Skeletal muscle cell (primary cell): ENCODE measurements at regions not wholly inside any gene's neighbourhood (a gene's known extent, or its start where the extent isn't known, plus 50 kb on each side); places are given as distances from the start of the nearest gene placed in this dataset.

ENCODE experiments used
- DNase-seq: peaks from one replicate; pipeline ENCODE4 v3.0.0-alpha.2; 2010; ENCODE audit warnings: low read depth
- H3K4me3 ChIP-seq: 2 replicates; pipeline ENCODE4 v1.5.1; 2011; ENCODE audit warnings: low read depth, mild to moderate bottlenecking, control low read depth, low read length, moderate library complexity

- no peak for DNase-seq
These were observed 154.0 kb upstream of the AJAP1 start for GRCh38 chr1:4500441-4500840.

GRCh38 chr1:4506591-4506990 is 147.8 kb upstream of the AJAP1 start:
- no peak overlapping the region for H3K4me3 ChIP-seq
- DNase-seq = no peak

More at GRCh38 chr1:4500441-4500840, 154.0 kb upstream of the AJAP1 start:
- H3K4me3 ChIP-seq = no peak overlapping the region

- H3K4me3 ChIP-seq = no peak overlapping the region
- no peak for DNase-seq
These were observed 145.2 kb upstream of the AJAP1 start for GRCh38 chr1:4509206-4509605.

- no peak for DNase-seq
- no peak overlapping the region for H3K4me3 ChIP-seq
These were observed 144.1 kb upstream of the AJAP1 start for GRCh38 chr1:4510276-4510691.

- no peak for DNase-seq
- no peak overlapping the region for H3K4me3 ChIP-seq
These were observed 143.0 kb upstream of the AJAP1 start for GRCh38 chr1:4511374-4511773.

GRCh38 chr1:4512636-4513035 is 141.8 kb upstream of the AJAP1 start:
- no peak for DNase-seq
- no peak overlapping the region for H3K4me3 ChIP-seq

- DNase-seq = no peak
- no peak overlapping the region for H3K4me3 ChIP-seq
These were observed 140.7 kb upstream of the AJAP1 start for GRCh38 chr1:4513685-4514084.

GRCh38 chr1:4515727-4516289 is 138.6 kb upstream of the AJAP1 start:
- no peak for DNase-seq
- H3K4me3 ChIP-seq = no peak overlapping the region

- H3K4me3 ChIP-seq = no peak overlapping the region
- no peak for DNase-seq
These were observed 137.8 kb upstream of the AJAP1 start for GRCh38 chr1:4516596-4516995.

GRCh38 chr1:4517186-4517954 is 137.0 kb upstream of the AJAP1 start:
- no peak for DNase-seq
- H3K4me3 ChIP-seq = no peak overlapping the region

GRCh38 chr1:4518621-4519020 is 135.8 kb upstream of the AJAP1 start:
- H3K4me3 ChIP-seq = no peak overlapping the region
- DNase-seq = no peak

GRCh38 chr1:4519954-4520353 is 134.5 kb upstream of the AJAP1 start:
- H3K4me3 ChIP-seq = no peak overlapping the region

GRCh38 chr1:4523551-4523950 is 130.9 kb upstream of the AJAP1 start:
- H3K4me3 ChIP-seq = no peak overlapping the region
- no peak for DNase-seq

More at GRCh38 chr1:4519954-4520353, 134.5 kb upstream of the AJAP1 start:
- no peak for DNase-seq

GRCh38 chr1:4526747-4527146 is 127.7 kb upstream of the AJAP1 start:
- no peak overlapping the region for H3K4me3 ChIP-seq
- DNase-seq = no peak

- DNase-seq = no peak
- no peak overlapping the region for H3K4me3 ChIP-seq
These were observed 126.6 kb upstream of the AJAP1 start for GRCh38 chr1:4527819-4528218.

GRCh38 chr1:4528590-4528989 is 125.8 kb upstream of the AJAP1 start:
- DNase-seq = no peak
- H3K4me3 ChIP-seq = no peak overlapping the region

- no peak overlapping the region for H3K4me3 ChIP-seq
- DNase-seq = no peak
These were observed 124.8 kb upstream of the AJAP1 start for GRCh38 chr1:4529446-4530165.

GRCh38 chr1:4530166-4530785 is 124.1 kb upstream of the AJAP1 start:
- no peak for DNase-seq
- no peak overlapping the region for H3K4me3 ChIP-seq

- no peak overlapping the region for H3K4me3 ChIP-seq
These were observed 122.6 kb upstream of the AJAP1 start for GRCh38 chr1:4531842-4532241.

GRCh38 chr1:4532656-4533055 is 121.8 kb upstream of the AJAP1 start:
- DNase-seq = no peak

More at GRCh38 chr1:4531842-4532241, 122.6 kb upstream of the AJAP1 start:
- no peak for DNase-seq

More at GRCh38 chr1:4532656-4533055, 121.8 kb upstream of the AJAP1 start:
- H3K4me3 ChIP-seq = no peak overlapping the region
